Suprapubic skin (tissue), 3 donors: ENCODE measurements at regions not wholly inside any gene's neighbourhood (a gene's known extent, or its start where the extent isn't known, plus 50 kb on each side); places are given as distances from the start of the nearest gene placed in this dataset.

Source experiments
- CTCF ChIP-seq, 2 donors: fragments of 200-600 bp in 1 of 2; fragments of 450-650 bp in 1 of 2; sonication (generic) in 1 of 2; IDR thresholded peaks; one replicate each; pipeline ENCODE4 v1.5.1; 2016 to 2019; ENCODE audit warnings: antibody characterized with exemption in 2 of 2, mild to moderate bottlenecking in 1 of 2, moderate library complexity in 1 of 2
- EP300 ChIP-seq: sonication (generic); formaldehyde crosslinking; IDR thresholded peaks from one replicate; pipeline ENCODE4 v1.6.1; 2017; ENCODE audit warnings: antibody characterized with exemption
- POLR2A ChIP-seq, 2 donors: fragments of 450-650 bp; IDR thresholded peaks; one replicate each; pipeline ENCODE4 v1.6.1; 2017; ENCODE audit warnings: antibody characterized with exemption in 2 of 2, mild to moderate bottlenecking in 2 of 2, moderate library complexity in 2 of 2

GRCh38 chr19:31483226-31483857 lies 134.1 kb upstream of the TSHZ3 start:
- TF ChIP-seq CTCF (IDR thresholded peaks at IDR 0.05): no peak
- TF ChIP-seq POLR2A (IDR thresholded peaks at IDR 0.05): no peak
- no peak for TF ChIP-seq EP300
